CD1c-positive myeloid dendritic cell (primary cell): ENCODE measurements at regions not wholly inside any gene's neighbourhood (a gene's known extent, or its start where the extent isn't known, plus 50 kb on each side); places are given as distances from the start of the nearest gene placed in this dataset.
"Not testable (repeated sequence)": the region's sequence is repeated elsewhere in the genome, so short reads cannot be mapped to it uniquely, and the experiment has no call there.

ENCODE experiments used
- DNase-seq: peaks from one replicate; pipeline ENCODE4 v3.0.0-alpha.2; 2016; ENCODE audit errors: extremely low spot score

GRCh38 chr5:24264547-24264946 is 380.2 kb downstream of the CDH10 start:
- DNase-seq, result no peak

- DNase-seq, result no peak
Observed at GRCh38 chr5:24265306-24265705, 379.5 kb downstream of the CDH10 start.

DNA sequence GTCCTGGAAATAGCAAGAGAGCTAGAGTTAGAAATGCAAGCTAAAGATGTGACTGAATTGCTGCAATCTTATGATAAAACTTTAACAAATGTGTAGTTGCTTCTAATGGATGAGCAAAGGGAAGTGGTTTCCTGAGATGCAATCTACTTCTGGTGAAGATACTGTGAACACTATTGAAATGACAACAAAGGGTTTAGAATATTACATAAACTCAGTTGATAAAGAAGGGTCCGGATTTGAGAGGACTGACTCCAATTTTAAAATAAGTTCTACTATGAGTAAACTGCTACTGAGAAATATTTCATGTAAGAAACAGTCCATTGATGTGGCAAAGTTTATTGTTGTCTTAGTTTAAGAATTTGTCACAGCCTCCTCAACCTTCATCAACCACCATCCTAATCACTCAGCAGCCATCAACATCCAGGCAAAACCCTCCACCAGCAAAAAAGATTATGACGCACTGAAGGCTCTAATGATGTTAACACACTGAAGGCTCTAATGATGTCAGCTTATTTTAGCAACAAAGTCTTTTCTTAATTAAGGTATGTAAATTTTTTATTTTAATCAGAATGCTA is 376.2 kb downstream of the CDH10 start:
- DNase-seq, result no peak

DNA sequence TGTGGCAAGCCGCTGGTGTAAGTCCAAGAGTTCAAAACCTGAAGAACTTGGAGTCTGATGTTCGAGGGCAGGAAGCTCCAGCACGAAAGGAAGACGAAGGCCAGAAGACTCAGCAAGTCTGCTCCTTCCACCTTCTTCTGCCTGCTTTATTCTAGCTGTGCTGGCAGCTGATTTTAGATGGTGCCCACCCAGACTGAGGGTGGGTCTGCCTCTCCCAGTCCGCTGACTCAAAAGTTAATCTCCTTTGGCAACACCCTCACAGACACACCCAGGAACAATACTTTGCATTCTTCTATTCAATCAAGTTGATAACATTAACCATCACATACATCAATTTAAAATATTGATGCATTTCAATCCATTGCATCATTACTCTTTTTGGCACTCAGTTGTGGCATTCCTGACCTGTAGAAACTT is 373.1 kb downstream of the CDH10 start:
- DNase-seq, result not testable (repeated sequence)

- DNase-seq, result no peak
Observed at GRCh38 chr5:24272741-24273140, 372.0 kb downstream of the CDH10 start.

GRCh38 chr5:24280215-24280614 is 364.6 kb downstream of the CDH10 start:
- DNase-seq, result no peak

- DNase-seq, result no peak
Observed at GRCh38 chr5:24281818-24282217, 363.0 kb downstream of the CDH10 start.

- DNase-seq, result no peak
Observed at GRCh38 chr5:24289582-24290335, 355.0 kb downstream of the CDH10 start.

GRCh38 chr5:24290536-24290935 is 354.2 kb downstream of the CDH10 start:
- DNase-seq, result no peak

DNA sequence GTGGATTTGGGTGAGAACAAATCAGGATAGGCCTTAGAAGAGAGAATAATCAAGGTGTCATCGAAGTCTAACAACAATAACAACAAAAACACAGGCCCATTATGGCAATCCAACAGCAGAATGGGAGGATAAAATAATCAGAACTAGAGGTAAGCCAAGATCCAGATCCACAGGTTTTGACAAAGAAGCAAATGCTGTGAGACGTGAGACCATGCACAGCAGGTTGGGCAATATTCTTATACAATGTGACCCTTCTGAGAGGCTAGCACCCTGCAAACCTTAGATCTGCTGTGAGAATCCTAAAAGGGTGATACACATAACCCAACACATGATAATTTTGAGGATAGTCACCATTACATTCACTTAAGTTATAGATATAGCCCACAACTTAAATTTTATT is 352.9 kb downstream of the CDH10 start:
- no peak for DNase-seq

DNA sequence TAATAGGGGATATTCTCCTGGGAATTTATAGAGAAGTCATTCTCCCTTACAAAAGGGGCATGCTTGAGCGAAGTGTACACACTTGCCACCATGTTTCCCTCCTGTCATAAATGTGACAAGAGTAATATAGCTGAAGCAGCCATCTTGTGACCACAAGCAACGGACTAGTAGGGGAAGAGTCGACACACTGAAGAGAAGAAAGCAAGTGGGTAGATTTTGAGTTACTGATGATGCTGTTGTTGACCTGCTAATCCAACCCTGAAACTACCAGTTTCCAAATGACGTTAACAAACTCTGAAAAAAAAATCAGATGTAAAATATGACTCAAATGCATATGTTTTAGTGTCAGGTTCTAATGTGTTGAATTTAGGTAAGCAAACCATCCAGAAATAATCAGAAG is 350.4 kb downstream of the CDH10 start:
- no peak for DNase-seq

DNA sequence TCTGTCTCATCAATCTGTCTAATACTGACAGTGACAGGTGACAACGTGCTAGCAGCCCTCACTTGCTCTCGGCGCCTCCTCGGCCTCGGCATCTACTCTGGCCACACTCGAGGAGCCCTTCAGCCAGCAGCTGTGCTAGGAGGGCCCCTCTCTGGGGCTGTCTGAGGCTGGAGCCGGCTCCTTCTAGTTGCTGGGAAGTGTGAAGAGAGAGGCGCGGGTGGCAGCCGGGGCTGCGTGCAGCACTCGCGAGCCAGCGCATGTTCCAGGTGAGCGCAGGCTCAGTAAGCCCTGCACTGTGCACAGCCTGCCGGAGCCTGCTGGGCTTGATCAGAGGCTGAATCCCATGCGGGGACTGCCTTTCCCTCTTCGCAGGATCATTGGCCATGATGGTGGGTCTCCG is 330.7 kb downstream of the CDH10 start:
- DNase-seq, result no peak

DNA sequence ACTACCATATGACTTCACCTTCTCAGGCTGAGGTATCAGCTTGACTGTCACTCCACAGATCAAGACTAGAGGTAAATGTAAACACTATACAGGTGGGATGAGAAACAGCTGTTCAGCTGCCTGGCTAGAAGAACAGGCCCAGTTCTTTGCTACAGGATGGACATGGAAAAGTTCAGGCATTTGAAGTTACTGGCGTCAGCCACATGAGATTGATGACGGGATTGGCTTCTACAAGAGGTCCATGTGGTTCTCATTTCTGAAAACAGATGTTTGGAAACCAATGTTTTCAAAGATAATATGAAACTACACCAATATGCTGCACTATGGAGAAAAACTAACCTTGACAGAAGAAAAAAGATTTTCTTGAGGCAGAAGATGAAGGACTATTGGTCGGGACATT is 324.1 kb downstream of the CDH10 start:
- no peak for DNase-seq

DNA sequence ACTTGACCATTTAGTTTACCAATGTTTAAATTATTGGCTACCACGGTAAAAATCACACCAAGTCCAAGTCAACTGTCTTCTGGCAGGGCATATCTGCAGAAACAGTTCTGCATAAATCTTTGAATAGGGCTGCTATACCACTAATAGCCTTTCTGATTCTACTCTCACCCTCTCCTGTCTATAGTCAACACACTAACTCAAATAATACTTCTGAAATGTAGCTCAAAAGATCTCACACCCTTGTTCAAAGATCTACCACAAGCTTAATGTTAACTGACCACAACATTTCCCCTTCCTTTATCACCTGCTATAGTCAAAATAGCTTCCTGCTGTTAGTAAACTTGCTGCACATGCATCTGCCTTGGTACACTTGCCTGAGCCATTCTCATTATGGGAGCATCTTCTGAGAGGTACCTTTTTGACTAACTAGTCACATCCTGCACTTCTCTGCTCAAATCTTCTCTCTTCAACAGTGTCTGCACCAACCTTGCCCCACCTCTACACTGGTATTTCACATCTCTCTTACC is 319.4 kb downstream of the CDH10 start:
- DNase-seq, result no peak

GRCh38 chr5:24331531-24331930 is 313.2 kb downstream of the CDH10 start:
- DNase-seq, result no peak

GRCh38 chr5:24347158-24347557 is 297.6 kb downstream of the CDH10 start:
- DNase-seq, result no peak

DNA sequence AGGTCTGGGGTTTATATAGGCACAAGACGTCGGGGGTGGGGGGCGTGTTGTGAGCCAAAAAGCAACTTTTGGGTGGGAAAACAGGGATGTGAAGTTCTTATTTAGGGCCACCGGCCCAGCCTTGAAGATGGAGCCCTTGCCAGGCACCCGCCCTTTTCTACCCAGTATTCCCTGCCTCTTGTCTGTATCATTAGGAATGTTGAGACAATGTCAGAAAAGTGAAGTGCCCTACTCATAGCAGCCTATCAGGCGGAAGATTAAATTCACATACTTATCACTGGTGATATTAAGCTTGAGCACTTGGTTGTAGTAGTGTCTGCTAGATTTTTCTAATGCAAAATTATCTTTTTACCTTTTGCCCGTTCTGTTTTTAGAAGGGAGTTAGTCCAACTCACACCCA is 293.5 kb downstream of the CDH10 start:
- DNase-seq, result no peak

- DNase-seq, result no peak
Observed at GRCh38 chr5:24353016-24353415, 291.8 kb downstream of the CDH10 start.

DNA sequence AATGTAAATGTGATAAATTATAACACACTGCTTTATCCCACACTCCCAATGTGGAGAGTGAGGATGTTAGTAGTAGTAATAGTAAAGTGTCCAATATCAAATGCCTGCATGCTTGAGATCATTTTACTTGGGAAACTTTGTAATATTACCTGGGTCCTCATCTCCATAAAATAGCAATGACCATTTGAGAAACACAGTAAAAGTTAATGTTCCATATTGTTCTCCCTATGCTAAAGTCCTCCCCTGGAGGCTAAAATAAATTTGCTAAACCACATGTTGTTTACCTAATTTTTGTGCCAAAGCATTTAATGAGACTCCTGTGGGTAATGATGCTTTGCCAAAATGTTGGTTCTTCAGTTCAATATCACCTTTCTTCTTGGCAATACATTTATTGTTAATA is 291.2 kb downstream of the CDH10 start:
- DNase-seq, result no peak

DNA sequence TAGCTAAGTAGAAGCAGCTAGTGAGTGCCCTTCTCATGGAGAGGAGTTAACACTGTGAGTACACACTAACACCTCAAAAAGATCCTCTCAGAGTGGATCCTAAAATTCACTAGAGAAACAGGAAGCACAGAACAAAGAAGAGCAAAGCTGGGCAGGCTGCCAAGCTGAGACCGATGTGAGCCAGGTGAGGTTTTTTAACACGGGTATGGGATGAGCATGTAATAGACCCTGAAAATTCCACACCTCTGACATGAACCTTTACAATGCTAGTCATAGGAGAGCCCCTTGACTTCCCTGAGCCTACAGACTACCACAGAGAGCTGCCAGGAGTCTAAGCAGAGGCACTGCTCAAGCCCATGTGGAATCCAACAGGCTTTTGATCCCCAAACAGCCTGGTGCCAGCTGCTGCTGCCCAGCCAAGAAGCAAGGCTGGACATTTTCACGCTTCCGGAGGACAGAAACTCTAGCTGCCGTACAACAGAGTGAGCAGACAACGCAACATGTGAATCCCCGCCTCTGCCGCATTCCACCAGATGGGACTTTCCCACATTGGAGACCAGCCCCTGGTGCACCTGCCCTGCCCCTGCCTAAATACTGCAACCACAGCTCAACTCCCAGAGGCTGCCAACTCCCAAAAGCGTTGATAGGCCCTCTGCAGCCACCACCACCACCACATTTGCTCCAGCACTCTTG is 280.8 kb downstream of the CDH10 start:
- no peak for DNase-seq

DNA sequence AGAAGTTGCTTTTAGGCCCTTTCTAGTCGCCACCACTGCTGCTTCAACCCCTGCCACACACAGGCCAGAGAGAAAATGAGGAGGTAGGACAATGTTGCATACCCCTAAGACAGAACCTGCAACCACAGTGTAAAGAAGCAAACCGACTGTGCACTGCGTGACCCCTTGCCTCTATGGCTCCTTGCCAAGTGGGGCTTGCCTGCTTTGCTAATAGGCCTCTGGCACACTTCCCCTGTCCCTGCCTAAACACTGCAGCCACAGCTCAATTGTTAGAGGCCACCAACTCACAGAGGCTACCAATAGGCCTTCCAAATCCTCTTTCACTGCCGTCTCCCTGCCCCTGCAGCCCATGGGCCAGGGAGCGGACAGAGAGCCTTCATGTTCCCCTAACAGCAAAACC is 280.1 kb downstream of the CDH10 start:
- no peak for DNase-seq

- DNase-seq, result no peak
Observed at GRCh38 chr5:24365406-24365805, 279.4 kb downstream of the CDH10 start.

DNA sequence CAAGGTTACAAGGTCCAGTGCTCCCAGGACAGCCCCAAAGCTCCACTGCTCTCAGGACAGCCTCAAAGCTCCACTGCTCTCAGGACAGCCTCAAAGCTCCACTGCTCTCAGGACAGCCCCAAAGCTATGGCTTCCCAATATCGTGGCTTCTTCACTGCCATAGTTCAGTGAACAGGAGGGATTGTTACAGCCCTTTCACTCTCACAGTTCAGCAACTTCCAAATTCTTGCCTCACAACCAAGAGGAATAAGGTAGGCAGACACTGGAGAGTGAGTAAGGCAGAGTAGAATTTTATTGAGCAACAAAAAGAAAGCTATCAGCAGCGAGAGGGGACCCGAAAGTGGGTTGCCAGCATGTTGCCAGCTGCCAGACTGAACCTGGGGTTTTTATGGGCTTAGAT is 277.6 kb downstream of the CDH10 start:
- DNase-seq, result no peak
